GM18505 (cell line): ENCODE measurements at regions not wholly inside any gene's neighbourhood (a gene's known extent, or its start where the extent isn't known, plus 50 kb on each side); places are given as distances from the start of the nearest gene placed in this dataset.

Experiments
- ATAC-seq: cut with Tn5 transposase; IDR thresholded peaks from one replicate; pipeline ENCODE4 v1.9.1; 2021; ENCODE audit not compliant: unreplicated experiment
- POLR2A ChIP-seq: IDR thresholded peaks from 4 replicates; pipeline ENCODE4 v1.6.1; 2011; ENCODE audit warnings: borderline replicate concordance; ENCODE audit not compliant: insufficient read depth, insufficient read length; ENCODE audit errors: extremely low read depth

DNA sequence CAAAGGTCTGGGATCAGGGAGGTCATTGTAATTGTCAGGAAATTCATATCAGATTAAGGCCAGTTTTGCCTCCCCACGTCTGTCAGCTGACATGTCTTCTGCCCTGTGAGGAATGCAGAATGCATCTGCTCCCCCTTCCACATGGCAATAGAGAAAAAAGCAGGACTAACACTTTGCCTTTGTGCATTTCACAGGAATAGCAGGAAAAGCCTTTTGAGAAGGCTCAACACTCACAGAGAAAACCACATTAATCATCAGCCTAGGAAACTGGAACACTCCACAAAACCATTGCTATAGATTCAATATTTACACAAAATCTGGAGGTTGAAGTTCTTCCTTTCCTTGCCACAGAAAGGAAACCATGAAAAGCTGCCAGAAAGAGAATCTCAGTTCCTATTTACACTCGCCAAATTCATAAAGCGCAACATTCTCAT is 165.2 kb upstream of the HES1 start:
- peak; percentile 22 for ATAC-seq
- TF ChIP-seq POLR2A: no peak

DNA sequence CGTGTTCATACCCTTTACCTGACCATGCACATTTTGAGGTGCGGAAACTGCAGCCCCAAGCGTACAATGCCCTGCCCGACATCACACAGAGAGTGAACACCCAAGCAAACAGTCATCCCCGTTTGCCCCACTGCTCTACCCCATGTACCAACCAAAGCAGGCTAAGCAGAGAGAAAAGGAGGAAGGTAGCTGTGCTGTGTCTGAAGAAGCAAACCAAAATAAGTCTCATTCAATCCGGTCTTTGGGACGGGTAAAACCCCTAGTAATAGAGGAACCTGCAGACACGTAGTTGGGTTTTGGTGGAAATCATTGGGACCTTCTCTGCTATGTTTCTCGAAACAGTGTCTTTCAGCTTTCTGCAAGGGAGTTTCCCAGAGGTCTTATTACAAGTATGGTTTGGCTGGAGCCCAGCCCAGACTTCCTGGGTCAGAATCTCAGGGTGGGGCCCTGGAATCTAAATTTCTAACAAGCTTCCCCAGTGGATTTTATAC is 164.6 kb upstream of the HES1 start:
- peak; percentile 78 for ATAC-seq
- no peak for TF ChIP-seq POLR2A

DNA sequence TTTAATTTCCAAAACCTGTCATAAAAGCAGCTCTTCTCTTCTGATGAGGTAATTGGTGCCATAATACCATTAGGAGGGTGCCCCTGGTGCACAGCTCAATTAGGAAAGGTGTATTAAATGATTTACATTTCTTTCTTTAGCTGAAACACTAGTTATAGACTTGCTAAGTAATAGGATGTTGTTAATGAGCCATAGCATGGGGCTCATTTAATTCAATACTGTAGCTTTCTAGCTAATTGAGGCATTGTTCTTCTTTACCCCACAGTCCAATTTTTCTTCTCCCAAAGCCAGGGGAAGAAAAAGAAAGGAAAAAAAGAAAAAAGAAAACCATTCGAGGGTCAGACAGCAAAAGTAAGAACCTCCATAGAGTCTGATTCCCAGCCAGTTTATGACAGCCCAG is 164.0 kb upstream of the HES1 start:
- no peak for ATAC-seq
- TF ChIP-seq POLR2A: no peak

DNA sequence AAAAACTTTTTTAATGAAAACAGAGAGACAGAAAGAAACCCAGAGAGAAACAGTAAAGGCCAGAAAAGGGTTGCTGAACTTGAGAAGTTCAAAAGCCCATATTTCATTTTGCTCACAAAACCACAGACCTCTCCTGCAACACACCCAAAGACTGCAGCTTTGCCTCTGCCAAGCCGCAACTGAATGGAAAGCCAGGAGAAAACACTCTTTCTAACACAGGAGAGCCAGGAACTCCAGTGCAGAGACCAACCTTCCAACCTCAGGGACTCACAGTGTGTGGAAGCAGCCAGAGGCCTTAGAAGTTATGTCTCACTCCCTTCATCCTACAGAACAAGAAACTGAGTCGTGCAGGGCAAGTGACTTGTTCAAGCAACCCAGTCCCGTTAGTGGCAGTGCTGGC is 163.1 kb upstream of the HES1 start:
- ATAC-seq: no peak
- no peak for TF ChIP-seq POLR2A

DNA sequence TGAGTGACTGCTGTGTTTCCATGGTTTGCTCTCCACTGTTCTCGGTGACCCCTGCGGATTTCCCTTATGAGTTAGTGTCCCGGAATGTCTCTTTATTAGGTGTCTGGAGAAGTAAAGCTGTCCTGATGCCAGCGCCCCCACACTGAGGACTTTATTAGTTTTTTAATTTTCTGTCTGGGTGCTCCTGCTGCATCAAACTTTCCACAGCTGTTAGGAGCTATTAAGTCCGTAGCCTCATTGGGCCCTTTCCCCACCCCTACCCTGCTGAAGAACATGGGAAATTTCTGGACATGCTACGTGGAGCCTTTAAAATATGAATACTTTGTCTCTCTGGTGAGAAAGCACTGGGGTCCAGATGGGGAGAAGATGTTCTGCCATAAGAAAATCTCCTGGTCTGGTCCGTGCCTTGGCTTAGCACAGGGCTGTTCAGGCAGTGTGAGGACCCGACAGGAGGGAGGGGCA is 161.7 kb upstream of the HES1 start:
- no peak for ATAC-seq
- no peak for TF ChIP-seq POLR2A

DNA sequence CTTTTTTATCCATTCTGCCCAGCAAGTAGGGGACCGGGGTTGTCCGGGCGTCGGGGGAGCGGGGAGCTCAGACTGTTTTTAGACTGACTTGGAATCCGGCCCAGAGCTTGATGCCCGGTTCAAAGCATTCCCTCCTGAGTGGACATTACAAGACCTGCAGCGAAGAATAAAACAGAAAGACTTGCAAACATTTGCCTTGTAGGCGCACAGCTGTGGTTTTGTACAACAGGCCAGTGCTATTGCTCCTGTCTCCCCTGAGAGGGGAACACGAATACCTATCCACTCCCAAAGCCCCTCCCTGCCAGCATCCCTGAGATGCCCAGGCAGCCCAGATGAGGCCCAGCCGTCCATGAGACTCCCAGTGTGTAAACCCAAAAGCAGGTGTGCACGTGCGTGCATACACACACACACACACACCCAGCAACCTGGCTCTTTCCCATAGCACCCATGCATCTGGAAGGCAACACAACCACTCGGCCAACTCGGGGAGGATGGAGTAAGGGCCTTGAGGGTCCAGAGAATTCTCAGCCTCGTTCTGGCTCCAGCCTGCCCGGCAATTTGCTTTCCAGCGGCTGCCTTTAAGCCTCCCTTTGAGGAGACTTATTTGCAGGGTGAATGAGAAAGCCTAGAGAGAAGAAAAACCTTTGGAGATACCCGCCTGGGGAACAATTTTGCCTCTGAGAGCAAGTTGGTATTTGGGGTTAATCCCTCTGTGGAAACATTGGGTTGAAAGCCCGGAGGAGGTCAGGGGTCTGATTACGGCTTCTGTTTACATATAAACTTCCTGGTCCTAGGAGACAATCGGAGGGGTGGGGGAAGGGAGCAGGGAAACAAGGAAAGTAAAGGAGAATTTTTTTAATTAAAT is 161.0 kb upstream of the HES1 start:
- ATAC-seq: no peak
- no peak for TF ChIP-seq POLR2A

DNA sequence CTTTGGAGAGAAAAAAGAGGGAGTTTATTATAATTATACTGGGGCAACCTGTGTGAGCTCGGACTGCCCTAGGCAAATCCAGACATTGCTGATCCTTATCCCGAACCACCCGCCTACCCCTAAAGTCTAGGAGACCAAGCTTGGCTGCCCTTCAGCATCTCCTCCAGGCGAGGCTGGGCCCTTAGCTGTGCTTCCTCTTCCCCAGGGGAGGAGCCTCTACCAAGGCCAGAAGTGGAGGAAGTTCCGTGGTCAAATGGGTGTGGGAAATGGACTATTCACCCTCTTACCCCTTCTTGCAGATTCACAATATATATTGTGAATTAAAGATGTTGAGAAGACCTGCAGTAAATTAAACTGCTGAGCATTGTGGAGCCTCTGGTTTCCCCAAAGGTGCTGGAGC is 158.3 kb upstream of the HES1 start:
- ATAC-seq: no peak
- no peak for TF ChIP-seq POLR2A

DNA sequence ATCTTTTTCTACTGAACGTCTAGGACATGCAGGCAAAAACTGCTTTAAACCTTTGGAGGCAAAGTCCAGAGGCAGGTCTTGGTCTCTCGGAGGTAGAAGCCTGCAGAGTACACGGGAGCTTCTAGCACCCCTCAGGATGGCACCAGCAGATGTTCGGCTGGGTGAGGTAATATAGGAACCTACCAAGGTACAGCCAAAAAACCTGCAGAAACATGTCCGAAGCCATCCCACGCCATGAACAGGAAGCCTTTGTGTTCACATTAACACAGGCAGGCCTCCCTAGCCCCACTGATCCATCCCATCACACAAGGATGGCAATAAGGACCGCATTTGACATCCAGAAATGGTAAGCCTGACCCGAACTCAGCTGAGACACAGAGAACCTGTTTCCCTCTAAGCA is 157.9 kb upstream of the HES1 start:
- no peak for ATAC-seq
- TF ChIP-seq POLR2A: no peak

DNA sequence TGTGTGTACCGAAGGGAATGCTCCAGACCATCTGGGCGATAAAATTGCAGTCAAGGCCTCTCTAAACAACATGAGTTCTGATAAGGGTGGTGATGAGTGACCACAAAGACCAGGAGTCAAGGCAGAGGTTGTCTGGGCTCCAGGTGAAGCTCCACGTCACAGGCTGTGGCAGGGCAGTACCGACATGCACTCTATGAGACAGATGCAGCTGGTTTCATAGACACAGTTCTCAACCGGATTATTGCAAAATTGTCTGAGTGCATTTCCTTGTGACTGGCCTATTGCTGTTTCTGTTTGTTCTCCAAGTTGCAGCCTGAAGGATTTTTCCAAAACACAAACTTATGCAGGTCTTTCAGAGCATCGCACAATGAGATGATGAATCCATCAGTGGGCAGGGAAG is 157.5 kb upstream of the HES1 start:
- ATAC-seq: no peak
- TF ChIP-seq POLR2A: no peak

DNA sequence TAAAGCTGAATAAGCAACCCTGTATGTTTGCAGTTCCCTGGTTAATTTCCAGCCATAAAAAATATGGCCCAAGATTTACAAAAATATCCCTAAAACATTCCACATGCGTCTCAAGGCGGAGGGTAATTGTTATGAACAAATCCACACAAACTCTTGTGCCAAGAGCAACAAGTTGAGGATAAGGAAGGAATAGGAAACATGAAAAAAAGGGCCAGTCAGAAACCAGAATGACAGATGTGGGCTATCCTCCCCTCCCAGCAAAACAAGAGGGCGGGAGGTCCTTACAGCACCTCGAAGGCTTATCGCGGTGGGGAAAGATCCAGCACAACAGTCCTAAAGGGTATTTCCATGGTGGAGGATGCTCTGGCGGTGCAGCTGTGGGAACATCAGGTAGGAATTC is 155.6 kb upstream of the HES1 start:
- no peak for ATAC-seq
- TF ChIP-seq POLR2A: no peak

DNA sequence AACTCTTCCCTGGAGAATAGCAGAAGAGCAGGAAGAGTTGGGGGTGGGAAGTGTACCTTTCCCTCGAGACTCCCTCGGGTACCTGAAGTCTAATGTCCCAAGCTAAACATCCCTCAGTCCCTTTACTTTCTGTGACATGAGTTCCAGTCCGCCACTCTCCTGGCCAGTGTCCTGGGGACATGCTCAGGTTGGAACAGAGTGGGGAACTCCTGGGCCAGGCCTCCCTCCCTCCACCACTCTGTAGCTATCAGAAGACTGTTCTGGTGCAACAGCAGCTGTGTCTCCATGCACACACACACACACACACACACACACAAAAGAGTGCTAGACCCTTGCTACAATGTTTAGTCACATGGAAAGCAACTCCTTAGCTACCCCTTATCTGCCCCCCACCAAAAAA is 155.0 kb upstream of the HES1 start:
- no peak for TF ChIP-seq POLR2A
- ATAC-seq: no peak

DNA sequence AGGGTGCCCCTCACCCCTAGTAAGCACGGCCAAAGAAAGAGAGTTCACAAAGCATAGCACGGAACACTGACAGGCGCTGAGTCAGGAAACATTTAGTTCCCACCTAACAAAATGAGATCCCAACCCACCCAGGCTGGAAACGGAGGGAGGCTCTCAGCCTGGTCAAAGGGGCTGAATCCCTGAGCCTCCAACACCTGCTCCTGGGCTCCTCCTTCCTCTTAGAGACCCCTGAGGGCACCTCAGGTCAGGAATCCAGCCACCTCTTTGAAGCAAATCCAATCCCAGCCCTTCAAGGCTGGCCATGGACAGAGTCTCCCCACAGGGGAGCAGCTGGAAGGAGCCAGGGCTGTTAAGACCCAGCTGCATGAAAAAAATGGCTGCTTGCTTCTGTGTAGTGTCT is 154.4 kb upstream of the HES1 start:
- ATAC-seq: no peak
- no peak for TF ChIP-seq POLR2A

DNA sequence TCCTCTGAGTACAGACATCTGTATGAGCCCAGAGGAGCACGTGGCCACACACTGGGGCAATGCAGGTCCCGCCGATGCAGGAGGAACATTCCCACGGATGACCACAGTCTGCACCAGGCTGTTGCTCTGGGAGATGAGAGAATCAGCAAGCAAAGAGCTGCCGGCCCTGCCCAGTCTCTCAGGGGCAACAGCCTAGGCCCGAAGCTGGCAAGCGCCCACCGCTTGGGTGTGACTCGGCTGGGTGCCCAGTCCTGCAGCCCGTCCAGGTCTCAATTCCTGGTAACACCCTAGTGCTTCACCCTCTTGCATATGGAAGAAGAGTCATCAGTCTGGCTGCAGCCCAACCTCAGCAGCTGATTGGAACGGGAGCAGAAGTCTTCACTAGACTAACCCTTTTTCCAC is 153.7 kb upstream of the HES1 start:
- no peak for TF ChIP-seq POLR2A
- ATAC-seq: no peak
